ENCODE measurements at regions not wholly inside any gene's neighbourhood (a gene's known extent, or its start where the extent isn't known, plus 50 kb on each side); places are given as distances from the start of the nearest gene placed in this dataset.

GRCh38 chr4:74878323-74878722 lies 54.6 kb upstream of the PARM1 start:
- DNase-seq (ENCODE audit: low read depth) = no peak

- DNase-seq (ENCODE audit: low read depth) = no peak
These were observed 57.5 kb upstream of the PARM1 start for GRCh38 chr4:74875451-74875850.

GRCh38 chr4:74874753-74875367 lies 58.1 kb upstream of the PARM1 start:
- peak; percentile 55 for DNase-seq (ENCODE audit: low read depth)

GRCh38 chr4:74873545-74874301 lies 59.2 kb upstream of the PARM1 start:
- DNase-seq (ENCODE audit: low read depth) = no peak

GRCh38 chr4:74858921-74859562 lies 64.7 kb upstream of the BTC start:
- DNase-seq (ENCODE audit: low read depth) = no peak

- DNase-seq (ENCODE audit: low read depth) = no peak
These were observed 61.6 kb upstream of the BTC start for GRCh38 chr4:74855879-74856278.

GRCh38 chr4:74848774-74849173 lies 54.5 kb upstream of the BTC start:
- no peak for DNase-seq (ENCODE audit: low read depth)

- DNase-seq (ENCODE audit: low read depth) = no peak
These were observed 51.5 kb upstream of the BTC start for GRCh38 chr4:74845834-74846233.

Measured in non-pigmented ciliary epithelial cell (primary cell).